HG03039 (cell line): ENCODE measurements at regions not wholly inside any gene's neighbourhood (a gene's known extent, or its start where the extent isn't known, plus 50 kb on each side); places are given as distances from the start of the nearest gene placed in this dataset.
"Not testable (repeated sequence)": the region's sequence is repeated elsewhere in the genome, so short reads cannot be mapped to it uniquely, and the experiment has no call there.

Experiments used
- ATAC-seq: cut with Tn5 transposase; IDR thresholded peaks from one replicate; pipeline ENCODE4 v1.9.1; 2021; ENCODE audit warnings: mild to moderate bottlenecking, moderate library complexity; ENCODE audit not compliant: unreplicated experiment

DNA sequence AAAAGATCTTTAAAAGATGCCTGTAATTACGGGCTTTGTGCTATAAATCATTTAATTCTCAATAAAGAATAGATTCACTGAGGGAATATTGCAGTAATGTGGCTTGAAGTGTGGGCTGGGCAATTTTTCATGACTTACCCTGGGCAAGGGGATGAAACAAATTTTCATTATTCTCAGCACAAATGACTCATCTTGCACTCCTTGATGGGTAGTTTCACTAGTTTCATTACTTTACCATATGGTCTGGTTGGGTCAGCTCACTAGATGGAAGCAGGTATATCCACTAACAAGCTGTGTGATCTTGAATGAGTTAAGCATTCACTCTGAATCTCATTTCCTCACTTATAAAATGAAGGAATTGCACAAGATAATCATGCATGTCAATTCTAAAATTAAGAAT, 234.3 kb downstream of the ABCC12 start:
- ATAC-seq: no peak

DNA sequence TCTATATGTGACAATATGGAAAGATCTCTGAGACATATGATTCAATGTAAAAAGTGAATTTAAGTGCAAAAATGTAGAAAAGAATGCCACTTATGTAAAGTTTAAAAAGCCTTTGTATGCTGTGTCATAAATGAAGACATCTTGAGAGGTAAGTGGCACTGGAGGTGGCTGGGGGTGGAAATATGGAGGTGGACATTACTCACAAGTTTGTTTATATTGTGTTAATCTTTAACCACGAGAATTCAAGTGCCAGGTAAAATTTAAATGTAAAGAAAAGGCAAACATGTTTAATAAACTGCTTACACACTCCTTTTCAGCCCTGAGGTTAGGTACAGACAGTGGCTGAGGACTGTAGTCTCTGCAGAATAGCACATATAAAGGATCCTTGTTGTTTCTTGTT, 235.1 kb downstream of the ABCC12 start:
- ATAC-seq: no peak

DNA sequence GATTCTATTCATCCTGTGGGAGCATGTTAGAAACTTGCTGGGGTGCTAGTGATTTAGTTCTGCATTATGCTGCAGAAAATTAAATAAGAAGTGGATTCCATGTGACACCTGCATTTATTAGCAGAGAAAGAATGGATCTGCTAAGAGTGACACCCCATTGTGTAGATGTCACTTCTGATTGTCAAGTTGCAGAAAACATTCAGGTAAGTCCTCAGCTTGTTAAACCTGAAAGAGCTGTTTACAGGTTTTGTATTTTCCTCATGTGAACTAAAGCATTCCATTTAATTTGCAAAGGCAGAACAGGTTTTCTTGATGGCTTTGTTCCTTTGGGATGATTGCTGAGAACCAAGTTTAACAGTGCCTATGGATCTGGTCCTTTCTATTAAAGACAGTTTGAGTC, 238.7 kb downstream of the ABCC12 start:
- no peak for ATAC-seq

DNA sequence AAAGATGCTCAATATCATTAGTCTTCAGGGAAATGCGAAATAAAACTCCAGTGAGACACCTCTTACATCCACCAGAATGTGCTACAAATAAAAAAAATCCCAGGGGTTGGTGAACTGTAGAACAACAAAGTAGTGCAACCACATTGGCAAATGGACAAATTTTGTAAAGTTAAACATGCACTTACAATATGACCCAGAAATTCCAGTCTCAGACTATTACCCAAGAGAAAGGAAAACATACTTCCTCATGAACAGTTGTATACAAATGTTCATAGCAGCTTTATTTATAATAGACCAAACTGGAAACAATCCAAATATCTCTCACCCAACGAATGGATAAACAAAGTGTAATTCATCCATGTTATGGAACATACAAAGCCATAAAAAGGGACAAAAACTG, 239.5 kb downstream of the ABCC12 start:
- ATAC-seq: no peak

DNA sequence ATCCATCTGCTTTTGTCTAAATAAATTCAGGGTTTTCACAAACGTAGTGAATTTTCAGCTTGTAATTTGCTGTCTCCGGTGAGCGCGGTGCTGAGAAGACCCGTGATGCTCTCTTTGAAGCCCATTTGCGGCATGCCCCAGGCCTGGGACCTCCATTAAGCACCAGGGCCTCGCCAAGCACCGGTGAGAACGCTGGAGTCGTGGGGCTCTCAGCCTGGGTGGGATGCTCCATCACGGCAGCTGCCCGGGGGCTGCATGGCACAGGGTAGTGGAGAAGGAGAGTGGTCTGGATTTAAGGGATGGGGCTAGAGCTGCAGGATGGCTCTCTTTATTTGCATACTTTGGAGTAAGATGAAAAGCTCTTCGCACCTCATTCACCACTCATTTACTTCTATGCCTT, 248.7 kb downstream of the ABCC12 start:
- ATAC-seq: no peak

DNA sequence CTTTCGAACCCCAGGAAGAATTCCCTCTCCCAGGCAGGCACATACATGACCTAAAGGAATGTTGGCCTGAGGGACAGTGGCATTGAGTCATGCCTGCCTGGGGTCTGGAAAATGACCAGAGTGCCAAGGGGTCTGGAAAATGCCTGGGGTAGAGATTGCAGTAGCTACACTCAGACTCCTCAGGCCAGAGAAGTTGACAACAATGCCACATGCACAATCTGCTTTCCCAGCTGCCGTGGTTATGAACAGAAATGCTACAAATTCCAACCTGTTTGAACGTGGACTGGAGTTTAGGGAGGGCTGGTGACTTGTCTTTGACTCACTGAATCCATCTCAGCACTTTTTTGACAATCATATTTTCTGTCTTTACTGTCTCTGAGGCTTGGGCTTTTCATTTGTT, 250.0 kb downstream of the ABCC12 start:
- no peak for ATAC-seq

DNA sequence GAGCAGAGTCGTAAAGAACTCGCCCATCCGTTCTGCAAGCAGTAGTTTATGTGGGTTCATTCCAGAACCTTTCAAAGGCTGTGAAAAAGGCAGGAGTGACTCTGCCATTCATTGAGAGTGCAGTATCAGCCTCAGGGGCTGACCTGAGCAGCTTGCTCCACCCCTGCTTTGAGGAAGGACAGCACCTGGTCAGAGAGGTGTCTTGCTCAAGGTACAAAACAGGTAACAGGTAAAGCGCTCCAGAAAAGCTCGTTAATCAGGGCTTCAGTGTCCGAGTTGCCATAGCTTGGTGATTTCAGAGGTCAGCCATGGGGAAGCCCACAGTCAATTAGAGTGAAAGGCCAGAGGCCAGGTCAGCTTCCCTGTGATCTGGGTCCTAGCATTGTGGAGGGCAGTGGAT, 251.1 kb downstream of the ABCC12 start:
- ATAC-seq: no peak

DNA sequence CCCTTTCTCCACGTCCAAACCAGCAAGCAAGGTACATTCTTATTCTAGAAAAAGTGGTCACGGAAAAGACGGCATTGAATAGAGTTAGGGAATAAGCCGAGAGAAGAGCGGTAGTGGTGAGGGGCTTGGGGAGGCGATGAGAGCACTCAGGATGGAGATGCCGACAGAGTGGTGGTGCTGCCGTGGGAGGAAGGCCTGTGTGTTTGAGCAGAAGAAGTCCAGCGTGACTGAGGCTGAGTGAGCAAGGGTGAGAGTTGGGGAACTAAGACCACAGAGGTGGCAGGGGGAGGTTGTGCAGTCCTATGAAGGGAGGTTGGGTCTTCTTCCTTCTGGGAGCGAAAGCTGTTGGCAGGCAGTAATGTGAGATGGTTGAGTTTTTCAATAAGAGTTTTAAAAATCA, 252.3 kb downstream of the ABCC12 start:
- no peak for ATAC-seq

DNA sequence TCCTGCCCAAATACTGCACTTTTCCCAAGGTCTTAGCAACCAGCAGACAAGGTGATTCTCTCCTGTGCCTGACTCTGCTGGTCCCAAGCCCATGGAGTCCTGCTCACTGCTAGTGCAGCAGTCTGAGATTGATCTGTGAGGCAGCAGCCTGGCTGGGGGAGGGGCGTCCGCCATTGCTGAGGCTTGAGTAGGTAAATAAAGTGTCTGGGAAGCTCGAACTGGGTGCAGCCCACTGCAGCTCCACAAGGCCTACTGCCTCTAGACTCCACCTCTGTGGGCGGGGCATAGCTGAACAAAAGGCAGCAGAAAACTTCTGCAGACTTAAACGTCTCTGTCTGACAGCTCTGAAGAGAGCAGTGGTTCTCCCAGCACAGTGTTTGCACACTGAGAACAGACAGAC, 258.7 kb downstream of the ABCC12 start:
- ATAC-seq: not testable (repeated sequence)

DNA sequence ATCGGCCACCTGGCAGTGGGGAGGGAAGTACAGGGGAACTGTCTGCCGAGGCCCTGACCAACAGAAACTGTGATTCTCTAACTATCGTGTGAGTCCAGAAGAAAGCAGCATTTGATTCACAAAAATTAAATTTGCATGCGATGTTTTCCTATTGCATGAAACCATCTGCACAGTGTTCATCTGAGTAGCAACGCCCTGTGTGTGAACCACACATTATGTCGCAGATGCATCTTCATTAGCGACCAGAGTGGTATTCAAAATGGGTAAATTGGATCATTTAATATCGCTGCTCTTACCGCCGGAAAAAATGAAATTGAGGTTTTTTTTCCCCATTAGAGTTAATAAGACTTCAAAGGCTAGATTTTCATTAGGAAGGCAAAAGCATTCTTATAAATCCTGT, 260.6 kb downstream of the ABCC12 start:
- no peak for ATAC-seq

DNA sequence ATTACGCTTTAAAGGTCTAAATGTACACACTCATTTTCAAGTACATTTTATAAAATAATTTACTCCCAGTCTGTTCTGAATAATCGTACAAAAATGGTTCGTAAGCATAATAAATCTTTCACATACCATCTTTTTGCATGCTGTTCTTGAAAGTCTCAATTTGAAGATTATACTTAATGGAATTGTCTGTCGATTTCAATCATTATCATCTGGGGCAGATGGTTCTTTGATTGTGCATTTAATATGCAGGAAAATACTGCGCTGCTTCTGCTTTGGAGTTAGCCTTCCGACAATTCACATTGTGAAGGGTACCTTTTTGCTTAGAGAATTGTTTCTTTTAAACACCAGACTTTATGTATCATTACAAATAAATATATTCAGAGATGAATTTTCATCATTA, 262.8 kb downstream of the ABCC12 start:
- no peak for ATAC-seq

DNA sequence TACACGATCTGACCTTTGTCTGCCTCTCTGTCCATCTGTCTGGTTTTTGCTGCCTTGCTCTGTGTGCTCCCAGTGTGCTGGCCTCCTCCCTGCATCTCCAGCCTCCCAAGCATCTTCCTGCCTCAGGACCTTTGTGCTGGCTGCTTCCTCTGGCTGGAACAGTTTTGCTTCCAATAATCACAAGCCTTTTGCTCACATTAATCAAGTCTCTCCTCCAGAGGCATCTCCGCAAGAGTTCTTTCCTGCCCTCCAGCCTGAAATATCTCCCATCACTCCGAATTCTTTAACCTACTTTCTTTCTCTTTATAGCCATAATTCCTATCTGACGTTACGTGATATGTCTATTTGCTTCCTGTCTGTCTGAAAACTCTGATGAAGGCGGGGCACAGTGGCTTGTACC, 267.1 kb downstream of the ABCC12 start:
- no peak for ATAC-seq

DNA sequence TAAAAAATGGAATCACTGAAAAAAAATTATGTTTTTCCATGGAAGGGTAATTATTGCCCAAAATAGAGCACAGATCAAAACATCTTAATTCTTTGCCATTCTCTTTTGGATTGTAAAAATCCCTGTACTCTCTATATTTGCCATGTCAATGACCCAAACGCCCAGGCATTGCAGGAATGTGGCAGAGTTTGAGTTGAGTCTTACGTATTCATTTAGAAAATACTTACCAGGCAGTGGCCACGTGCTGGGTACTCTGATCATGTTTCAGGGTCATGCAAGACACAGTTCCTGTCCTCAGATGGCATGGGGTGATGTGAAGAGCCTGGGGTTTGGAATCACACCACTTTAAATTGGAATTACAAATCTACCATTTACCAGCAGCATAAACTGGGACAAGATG, 267.7 kb downstream of the ABCC12 start:
- no peak for ATAC-seq

DNA sequence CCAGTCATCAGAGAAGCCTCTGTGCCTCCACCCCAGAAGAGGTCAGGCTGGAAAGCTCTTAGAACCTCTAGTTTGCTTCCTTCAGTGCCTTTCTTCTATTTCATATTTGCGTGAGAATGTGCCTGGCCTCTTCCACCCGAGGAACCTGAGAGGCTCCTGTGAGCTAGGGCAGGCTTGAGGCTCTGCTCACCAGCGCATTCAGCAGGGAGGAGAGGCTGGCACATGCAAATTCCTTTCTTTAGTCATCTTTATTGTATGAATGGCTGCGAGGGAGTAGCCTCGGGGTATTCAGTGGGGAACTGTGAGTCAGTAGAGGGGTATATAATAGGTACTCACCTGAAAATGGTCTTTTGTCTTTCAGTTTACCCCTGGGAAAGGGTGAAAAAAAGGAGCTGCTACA, 268.3 kb downstream of the ABCC12 start:
- ATAC-seq: no peak

DNA sequence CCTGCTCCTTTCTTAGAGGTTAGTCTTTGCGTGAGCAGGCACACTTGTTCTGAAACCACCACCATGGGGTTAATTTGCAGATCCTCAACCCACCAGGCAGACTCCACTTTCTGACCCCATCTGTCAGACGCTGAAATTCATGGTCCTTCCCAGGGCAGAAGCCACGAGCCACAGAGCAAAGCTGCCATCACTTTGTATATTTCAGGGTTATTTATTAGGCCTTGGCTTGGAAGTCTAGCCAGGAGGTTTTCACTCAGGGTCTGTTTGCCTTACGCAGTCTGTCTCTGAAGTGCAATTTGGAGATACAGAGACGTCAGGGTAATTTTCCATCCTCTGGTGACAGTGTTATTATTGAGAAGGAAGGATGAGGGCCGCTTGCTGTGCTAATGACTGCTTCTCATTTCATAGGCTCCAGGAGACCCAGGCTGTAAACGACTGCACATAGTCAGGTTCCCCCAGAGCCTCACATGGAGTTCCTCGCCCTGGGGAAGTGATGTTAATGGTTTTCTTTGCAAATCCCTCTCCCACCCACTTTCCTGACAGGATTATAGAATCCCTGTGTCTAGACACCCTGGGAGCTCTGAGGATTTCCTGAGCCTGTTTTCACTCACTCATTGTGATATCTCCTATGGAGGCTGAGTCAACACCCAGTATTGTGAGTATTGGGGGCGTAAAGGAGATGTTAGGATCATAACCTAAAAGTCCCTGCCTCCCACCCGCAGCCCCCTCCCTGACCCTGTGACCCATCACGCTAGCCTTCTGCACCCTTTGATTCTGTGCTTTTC, 269.0 kb downstream of the ABCC12 start:
- ATAC-seq: no peak

DNA sequence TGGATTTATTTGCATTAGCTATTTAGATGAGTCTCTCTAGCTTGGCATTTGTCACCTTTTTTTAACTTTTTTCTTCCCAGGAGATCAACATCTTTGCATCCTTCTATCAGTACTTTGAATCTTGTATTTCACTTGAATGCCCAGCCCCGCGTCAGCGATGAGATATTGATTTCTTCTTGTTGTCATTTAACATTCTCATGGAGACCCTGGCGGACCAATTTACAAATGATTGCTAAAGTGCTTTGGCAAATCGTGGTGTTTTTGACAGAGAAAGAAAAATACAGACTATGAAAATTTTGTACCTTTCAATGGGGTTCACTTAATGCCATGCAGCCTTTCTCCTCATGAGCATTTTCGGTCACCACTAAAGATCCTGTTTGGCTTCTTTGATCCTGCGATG, 269.7 kb downstream of the ABCC12 start:
- ATAC-seq: no peak

DNA sequence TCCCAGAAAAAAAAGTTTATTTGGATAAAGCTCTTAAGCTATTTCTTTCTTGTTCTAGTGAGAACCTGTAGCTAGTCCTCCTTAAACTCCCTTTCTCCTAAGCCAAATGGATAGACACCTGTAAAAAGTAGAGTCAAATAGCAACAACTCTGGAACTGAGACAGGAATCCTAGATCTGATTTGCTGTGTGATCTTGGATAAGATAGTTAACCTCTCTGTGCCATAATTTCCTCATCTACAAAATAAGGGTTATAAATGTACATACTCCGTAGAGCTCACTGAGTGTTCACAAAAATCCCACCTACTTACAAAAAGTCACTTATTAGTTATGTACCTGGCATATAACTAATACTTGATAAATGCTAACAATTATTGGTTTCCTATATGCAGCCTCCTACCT, 270.3 kb downstream of the ABCC12 start:
- no peak for ATAC-seq

DNA sequence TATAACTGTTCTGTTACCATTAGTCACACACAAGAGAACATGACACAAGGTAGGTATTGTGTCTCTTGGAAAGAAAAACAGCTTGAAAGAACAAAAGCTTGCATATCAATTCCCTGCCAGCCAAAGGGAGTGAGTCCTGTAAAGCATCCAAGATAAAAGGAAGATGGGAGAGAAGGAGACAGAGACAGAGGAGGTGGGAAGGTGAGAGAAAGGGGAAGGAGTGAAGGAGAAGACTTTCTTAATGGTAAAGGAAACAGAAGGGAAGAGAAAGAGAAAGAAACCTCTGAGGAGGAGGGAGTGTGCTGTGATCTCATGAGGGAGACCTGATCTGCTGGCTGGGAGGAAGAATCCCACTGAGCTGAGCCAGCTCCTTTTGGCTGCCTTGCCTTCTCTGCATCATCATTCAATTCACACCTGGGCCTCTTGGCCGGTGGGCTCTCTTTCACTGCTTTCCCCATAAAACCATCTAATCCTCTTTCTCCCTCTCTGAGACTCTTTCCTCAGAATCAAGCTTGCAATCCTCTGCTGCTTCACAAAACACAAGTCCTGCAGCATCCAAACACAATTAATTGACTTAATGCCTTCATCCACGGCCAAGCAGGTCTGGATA, 271.6 kb downstream of the ABCC12 start:
- ATAC-seq: no peak

DNA sequence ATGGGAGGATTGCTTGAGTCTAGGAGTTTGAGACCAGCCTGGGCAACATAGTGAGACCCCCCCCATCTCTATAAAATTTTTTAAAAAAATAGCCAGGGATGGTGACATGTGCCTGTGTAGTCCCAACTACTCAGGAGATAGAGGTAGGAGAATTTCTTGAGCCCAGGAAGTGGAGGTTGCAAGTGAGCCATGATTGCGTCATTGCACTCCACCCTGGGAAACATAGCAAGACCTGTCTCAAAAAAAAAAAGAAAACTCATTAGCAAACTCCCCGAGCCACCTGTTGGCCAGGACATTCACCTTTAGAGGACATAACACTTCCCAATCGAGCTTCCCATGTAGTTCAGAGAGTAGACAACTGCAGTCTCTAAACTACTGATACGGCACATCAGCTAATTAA, 274.2 kb downstream of the ABCC12 start:
- ATAC-seq: no peak

DNA sequence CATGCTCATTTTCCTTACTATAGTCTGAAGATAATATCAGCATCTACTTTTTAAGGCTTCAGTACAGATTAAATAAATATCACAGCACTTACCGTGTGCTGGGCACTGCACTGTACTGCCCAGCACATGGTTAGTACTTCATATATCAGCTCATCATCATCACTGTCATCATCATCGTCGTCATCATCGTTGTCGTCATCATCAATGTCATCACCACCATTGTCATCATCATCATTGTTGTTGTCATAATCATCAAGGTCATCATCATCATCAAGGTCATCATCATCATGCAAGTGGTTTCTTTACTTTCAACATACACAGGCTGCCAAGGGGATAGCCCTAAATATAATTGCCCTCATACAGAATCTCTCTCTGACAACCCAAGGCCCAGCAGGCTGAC, 275.1 kb downstream of the ABCC12 start:
- no peak for ATAC-seq

DNA sequence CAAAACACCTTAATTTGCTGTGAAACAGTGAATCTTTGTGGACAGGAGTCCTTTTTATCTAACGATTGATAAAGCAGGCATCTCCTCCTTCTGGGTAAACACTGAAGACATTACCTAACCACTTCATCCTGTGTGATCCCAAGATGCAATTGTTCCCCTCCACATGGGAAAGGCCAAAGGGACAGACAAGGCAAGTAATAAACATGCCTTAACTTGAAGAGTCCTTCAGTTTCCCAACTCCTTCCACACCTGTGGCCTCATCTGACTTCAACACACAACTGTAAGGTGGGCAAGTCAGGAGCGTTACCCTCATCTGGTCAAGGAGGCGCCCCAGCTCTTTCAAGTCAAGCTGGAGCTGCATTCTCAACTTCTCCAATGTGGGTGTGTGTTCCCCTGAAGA, 278.6 kb downstream of the ABCC12 start:
- ATAC-seq: no peak

DNA sequence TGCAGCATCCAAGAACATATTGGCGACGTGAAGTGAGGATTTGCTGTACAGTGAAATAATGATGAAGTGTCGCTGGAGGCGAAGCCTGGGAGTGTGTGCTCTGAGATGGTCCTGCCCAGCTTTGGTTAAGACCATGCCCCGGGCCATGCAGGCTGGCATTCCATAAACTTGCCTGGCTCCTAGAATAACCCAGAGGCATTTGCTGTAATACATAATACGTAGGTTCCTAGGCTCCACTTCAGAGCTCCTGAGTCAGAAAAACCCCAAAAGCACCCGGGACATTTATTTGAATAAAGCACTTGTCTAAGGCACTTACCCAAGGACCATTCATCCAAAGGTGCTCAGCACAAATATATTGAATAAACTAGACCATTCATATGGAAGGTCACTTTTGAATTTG, 279.3 kb downstream of the ABCC12 start:
- no peak for ATAC-seq

DNA sequence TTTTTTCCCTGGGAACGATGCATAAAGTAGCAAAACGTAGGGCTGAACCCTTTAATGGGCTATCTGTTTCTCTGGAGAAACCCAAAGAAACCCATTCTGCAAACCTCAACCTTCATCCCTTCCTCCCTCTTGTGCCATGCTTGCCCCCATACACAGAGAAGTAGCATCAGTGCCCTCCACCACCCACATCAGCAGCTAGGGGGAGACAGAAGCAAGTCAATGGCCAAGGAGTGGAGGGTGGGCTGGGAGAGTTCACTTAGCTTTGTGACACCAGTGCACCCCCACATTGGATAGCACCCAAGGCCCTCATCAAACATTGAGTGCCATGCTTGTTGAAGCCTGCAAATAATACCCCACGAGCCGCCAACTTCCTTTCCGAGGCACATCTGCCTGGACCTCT, 282.4 kb downstream of the ABCC12 start:
- no peak for ATAC-seq
